HEK293T (cell line): ENCODE measurements at regions not wholly inside any gene's neighbourhood (a gene's known extent, or its start where the extent isn't known, plus 50 kb on each side); places are given as distances from the start of the nearest gene placed in this dataset.
"Not testable (repeated sequence)": the region's sequence is repeated elsewhere in the genome, so short reads cannot be mapped to it uniquely, and the experiment has no call there.

Experiments used
- CTCF ChIA-PET: fragments of 350-600 bp; formaldehyde crosslinking; extraction: SDS; loops from one replicate; lab custom pipeline; 2021; ENCODE audit warnings: antibody characterized with exemption, inconsistent platforms; lab: Yijun Ruan, JAX
- POLR2A ChIA-PET: fragments of 350-600 bp; formaldehyde crosslinking; extraction: SDS; loops from one replicate; lab custom pipeline; 2020; ENCODE audit warnings: antibody characterized with exemption, inconsistent platforms; lab: Yijun Ruan, JAX
- DNase-seq: peaks from one replicate; pipeline ENCODE4 v3.0.0; 2012; ENCODE audit warnings: mixed read lengths; ENCODE audit errors: extremely low spot score
- ARNT ChIP-seq: fragments of 450-650 bp; IDR thresholded peaks from 2 replicates; pipeline ENCODE4 v1.6.1; 2017; ENCODE audit warnings: mild to moderate bottlenecking
- BHLHE40 ChIP-seq: fragments of 450-650 bp; IDR thresholded peaks from 2 replicates; pipeline ENCODE4 v1.6.1; 2016; ENCODE audit warnings: mild to moderate bottlenecking, moderate library complexity, borderline replicate concordance
- CTBP1 ChIP-seq: fragments of 450-650 bp; IDR thresholded peaks from 2 replicates; pipeline ENCODE4 v1.6.1; 2016; ENCODE audit warnings: borderline replicate concordance
- ELF4 ChIP-seq: fragments of 450-650 bp; IDR thresholded peaks from 2 replicates; pipeline ENCODE4 v1.6.1; 2017; ENCODE audit warnings: antibody characterized with exemption
- FOXA1 ChIP-seq: fragments of 450-650 bp; IDR thresholded peaks from 2 replicates; pipeline ENCODE4 v1.6.1; 2016; ENCODE audit warnings: mild to moderate bottlenecking
- FOXK2 ChIP-seq: fragments of 450-650 bp; IDR thresholded peaks from 2 replicates; pipeline ENCODE4 v1.6.1; 2016; ENCODE audit warnings: mild to moderate bottlenecking
- FOXM1 ChIP-seq: fragments of 450-650 bp; IDR thresholded peaks from 2 replicates; pipeline ENCODE4 v1.6.1; 2017; ENCODE audit warnings: mild to moderate bottlenecking, borderline replicate concordance
- HDGF ChIP-seq: fragments of 450-650 bp; IDR thresholded peaks from 2 replicates; pipeline ENCODE4 v1.6.1; 2017; ENCODE audit warnings: antibody characterized with exemption, borderline replicate concordance
- L3MBTL2 ChIP-seq: fragments of 450-650 bp; conservative IDR thresholded peaks from 2 replicates; pipeline ENCODE4 v1.6.1; 2016; ENCODE audit warnings: mild to moderate bottlenecking
- LEF1 ChIP-seq: fragments of 450-650 bp; IDR thresholded peaks from 2 replicates; pipeline ENCODE4 v1.6.1; 2017; ENCODE audit warnings: mild to moderate bottlenecking, borderline replicate concordance
- NFRKB ChIP-seq: fragments of 450-650 bp; IDR thresholded peaks from 2 replicates; pipeline ENCODE4 v1.6.1; 2016; ENCODE audit warnings: mild to moderate bottlenecking, moderate library complexity
- SP1 ChIP-seq: fragments of 450-650 bp; IDR thresholded peaks from 2 replicates; pipeline ENCODE4 v1.6.1; 2017
- SUZ12 ChIP-seq: fragments of 450-650 bp; IDR thresholded peaks from 2 replicates; pipeline ENCODE4 v1.6.1; 2016; ENCODE audit warnings: mild to moderate bottlenecking
- TARDBP ChIP-seq: fragments of 450-650 bp; IDR thresholded peaks from 2 replicates; pipeline ENCODE4 v1.6.1; 2016
- ZNF384 ChIP-seq: fragments of 450-650 bp; IDR thresholded peaks from 2 replicates; pipeline ENCODE4 v1.6.1; 2016
- TF ChIP-seq, protein P1 (sequence below): fragments of 450-650 bp; IDR thresholded peaks from 2 replicates; pipeline ENCODE4 v1.6.1; 2016

DNA sequence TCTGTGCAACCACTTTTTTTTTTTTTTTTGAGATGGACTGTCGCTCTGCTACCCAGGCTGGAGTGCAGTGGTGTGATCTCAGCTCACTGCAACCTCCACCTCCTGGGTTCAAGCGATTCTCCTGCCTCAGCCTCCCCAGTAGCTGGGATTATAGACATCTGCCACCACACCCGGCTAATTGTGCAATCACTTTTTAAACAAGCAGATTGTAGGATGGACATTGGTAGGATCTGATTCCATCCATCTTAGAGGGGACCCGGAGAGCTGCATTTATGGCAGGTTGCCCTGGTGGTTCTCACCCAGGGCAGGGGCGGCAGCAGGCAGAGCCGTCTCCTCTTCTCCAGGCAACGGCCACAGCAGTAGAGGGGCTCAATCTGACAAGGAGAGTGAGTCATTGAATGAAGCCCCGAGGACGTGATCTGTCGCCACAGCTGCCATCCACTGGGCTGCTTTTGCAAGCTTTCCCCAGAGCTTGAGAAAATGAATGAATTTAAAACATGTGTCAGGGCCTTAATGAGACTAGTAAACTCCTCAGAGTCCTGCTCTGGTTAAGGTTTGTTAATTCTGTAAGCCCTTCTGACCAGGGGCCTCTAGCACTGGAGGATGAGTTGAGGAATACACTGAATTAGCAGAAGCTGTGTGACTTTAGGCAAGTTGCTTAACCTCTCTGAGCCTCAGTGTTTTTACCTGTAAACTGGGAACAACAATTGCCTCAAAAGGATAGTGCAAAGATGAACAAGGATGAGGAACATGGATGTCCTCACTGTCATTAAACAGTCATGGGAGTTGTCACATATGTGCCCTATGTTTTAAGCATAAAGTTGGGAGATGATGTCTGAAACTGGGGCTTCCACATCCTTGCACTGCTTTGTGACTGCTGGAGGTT, 129.1 kb downstream of the ASB7 start:
- POLR2A ChIA-PET, result no interaction called here
- TF ChIP-seq FOXA1 (no peak), BHLHE40 (no peak), CTBP1 (no peak)
- no peak for DNase-seq
- CTCF ChIA-PET, result no interaction called here

DNA sequence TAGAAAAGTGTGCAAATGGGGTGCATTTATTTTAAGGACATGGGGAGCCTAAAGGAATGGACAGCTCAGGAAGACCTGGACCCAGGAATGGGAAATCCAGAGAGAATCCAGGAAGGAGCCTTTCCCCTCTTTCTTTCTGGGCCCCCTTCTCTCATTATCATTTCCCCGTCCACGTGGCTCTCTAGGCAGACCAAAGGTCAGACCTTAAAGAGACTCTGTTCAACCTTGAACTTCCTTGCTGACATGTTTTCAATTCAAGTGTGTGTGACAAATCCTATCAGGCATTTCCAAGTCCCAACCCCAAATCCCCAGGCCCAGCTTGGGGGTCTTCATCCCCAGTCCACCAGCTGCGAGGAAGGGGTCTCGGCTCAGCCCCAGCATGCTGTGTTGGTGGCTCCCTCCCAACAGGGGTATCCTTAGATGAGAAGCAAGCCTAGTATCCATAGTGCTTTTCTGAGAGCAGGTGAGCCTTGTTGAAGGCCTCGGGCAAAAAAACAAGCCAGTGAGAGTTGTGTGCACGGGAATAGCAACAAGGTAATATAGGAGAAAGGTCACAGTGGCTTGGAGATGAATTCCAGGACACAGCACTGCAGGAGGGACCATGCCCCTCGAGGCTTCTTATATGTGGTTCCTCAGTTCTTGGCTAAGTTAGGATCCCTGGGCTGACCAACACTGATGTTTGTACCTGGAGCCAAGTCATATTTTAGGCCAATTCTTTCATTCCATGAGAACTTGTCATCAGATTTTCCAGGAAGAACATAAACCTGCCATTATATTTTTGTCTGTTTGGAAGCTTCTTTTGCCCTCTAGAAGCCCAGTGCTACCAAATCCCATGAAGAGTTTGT, 130.0 kb downstream of the ASB7 start:
- TF ChIP-seq SUZ12 (no peak), FOXA1 (no peak), FOXK2 (no peak), HDGF (no peak), TARDBP (no peak), BHLHE40 (no peak), CTBP1 (no peak), NFRKB (no peak), SP1 (no peak), ARNT (no peak), L3MBTL2 (no peak), LEF1 (no peak), ELF4 (no peak), ZNF384 (no peak), FOXM1 (no peak)
- TF ChIP-seq, protein P1, sequence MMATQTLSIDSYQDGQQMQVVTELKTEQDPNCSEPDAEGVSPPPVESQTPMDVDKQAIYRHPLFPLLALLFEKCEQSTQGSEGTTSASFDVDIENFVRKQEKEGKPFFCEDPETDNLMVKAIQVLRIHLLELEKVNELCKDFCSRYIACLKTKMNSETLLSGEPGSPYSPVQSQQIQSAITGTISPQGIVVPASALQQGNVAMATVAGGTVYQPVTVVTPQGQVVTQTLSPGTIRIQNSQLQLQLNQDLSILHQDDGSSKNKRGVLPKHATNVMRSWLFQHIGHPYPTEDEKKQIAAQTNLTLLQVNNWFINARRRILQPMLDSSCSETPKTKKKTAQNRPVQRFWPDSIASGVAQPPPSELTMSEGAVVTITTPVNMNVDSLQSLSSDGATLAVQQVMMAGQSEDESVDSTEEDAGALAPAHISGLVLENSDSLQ, result no peak
- CTCF ChIA-PET, result no interaction called here
- DNase-seq, result no peak
- POLR2A ChIA-PET, result no interaction called here

DNA sequence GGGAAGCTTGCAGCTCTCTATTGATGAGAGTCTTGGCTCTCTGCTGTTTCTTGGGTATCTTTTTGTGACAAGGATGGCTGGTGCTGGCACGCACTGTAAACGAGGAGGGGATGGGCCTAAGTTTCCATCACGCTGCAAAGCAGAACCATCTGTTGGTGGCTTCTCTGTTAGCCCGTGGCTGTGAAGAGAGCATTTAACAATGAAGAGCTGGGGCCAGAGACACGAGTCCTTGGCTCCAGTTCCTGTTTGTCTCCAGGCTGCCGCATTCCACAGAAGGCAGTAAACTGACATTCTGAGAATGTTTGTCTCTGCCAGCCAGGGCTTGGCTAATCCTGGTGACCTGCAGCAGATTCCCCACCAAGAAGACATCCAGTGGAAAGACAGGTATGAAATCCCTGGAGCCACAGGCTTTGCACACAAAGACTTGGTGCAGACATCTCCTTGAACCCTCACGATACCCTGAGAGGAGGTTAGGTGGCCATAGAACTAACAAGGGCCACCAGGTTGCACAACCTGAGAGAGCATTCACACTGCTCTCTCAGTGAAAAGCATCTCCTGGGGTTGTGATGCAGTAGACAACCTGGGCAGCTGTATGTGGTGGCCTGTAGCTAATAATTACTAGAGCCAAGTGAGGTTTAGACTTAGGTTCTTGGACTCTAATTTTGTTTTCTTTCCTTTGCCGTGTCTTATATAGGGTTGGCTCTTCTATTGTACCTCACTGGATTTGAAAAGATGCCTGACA, 130.9 kb downstream of the ASB7 start:
- no peak for DNase-seq
- TF ChIP-seq L3MBTL2 (no peak), BHLHE40 (no peak), ZNF384 (no peak), LEF1 (no peak), TARDBP (no peak), CTBP1 (no peak), ELF4 (no peak), FOXM1 (no peak), SUZ12 (no peak)
- TF ChIP-seq, protein P1, result no peak
- ChIA-PET POLR2A (no interaction called here), CTCF (interaction anchor here (0.8 kb wide), 1 partner anchor 185 kb away, joined by 4 read pairs; no protein-coding TSS in a partner anchor)

DNA sequence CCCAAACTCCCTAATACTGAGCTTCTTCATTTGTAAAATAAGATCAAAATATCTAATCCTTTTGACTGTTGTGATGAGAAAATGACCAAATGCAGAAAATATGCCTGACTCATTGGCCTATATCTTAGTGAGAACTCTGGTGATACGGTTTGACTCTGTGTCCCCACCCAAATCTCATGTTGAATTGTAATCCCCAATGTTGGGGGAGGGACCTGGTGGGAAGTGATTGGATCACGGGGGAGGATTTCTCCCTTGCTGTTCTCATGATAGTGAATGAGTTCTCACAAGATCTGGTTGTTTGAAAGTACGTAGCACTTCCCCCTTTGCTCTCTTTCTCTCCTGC, 131.4 kb downstream of the ASB7 start:
- CTCF ChIA-PET, result interaction anchor here (0.8 kb wide), 1 partner anchor 184 kb away, joined by 4 read pairs; no protein-coding TSS in a partner anchor
- POLR2A ChIA-PET, DNase-seq: not testable (repeated sequence)

DNA sequence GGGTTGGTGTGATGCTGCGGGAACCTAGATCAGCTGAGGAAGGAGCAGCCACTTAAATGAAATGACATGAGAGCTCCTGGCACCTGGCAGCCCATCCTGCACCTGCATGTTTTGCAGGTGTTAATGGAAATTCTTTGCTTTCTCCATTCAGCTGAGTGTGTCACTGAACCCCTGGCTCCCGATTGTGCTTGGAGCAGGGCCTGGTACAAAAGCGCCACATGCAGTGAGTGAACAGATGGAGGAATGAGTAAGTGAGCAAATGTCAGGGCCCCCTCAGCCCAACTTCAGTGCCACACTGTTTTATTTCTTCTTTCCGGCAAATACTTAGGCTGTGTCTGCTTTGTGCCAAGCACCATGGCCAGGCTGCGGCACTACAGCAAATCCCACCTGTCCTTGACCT, 132.2 kb downstream of the ASB7 start:
- POLR2A ChIA-PET, result no interaction called here
- TF ChIP-seq TARDBP (no peak), NFRKB (no peak), L3MBTL2 (no peak), ARNT (no peak), SP1 (no peak), SUZ12 (no peak), FOXA1 (no peak), ZNF384 (no peak), CTBP1 (no peak), LEF1 (no peak)
- TF ChIP-seq, protein P1, result no peak
- CTCF ChIA-PET, result no interaction called here
- no peak for DNase-seq
